ENCODE measurements at regions not wholly inside any gene's neighbourhood (a gene's known extent, or its start where the extent isn't known, plus 50 kb on each side); places are given as distances from the start of the nearest gene placed in this dataset.

- no peak for TF ChIP-seq CTCF (conservative IDR thresholded peaks at IDR 0.05; ENCODE audit: low read length)
- TF ChIP-seq EZH2phosphoT487 (IDR thresholded peaks at IDR 0.05; ENCODE audit: borderline replicate concordance): no peak
These were observed 271.0 kb downstream of the MTERF1 start for GRCh38 chr7:91609525-91609924.
